ENCODE measurements at regions not wholly inside any gene's neighbourhood (a gene's known extent, or its start where the extent isn't known, plus 50 kb on each side); places are given as distances from the start of the nearest gene placed in this dataset.
A peak's percentile ranks its signal among the peaks of the same experiment; 100 is the strongest.

GRCh38 chr13:40442826-40443225 is 223.6 kb downstream of the FOXO1 start:
- intact Hi-C loops (cut with DNase I), result loop anchor here (10.0 kb wide), 1 partner anchor 222 kb away; the partner anchor contains the start of gene FOXO1
- no peaks in the 10 kb centered on the region for H3K9me3 ChIP-seq
- WGBS, result 75% methylated on average over 5 of the region's 6 CpGs
- H3K36me3 ChIP-seq, result no peaks in the 10 kb centered on the region
- no peak for DNase-seq (ENCODE audit: low spot score)
- TF ChIP-seq POLR2A (IDR thresholded peaks at IDR 0.05), result no peak
- no peaks in the 10 kb centered on the region for H3K4me1 ChIP-seq (replicated peaks)
- H3K27ac ChIP-seq, result no peak overlapping the region
- H3K27me3 ChIP-seq (replicated peaks; ENCODE audit: insufficient read depth), result no peaks in the 10 kb centered on the region
- H3K4me3 ChIP-seq, result no peak overlapping the region

- DNase-seq (ENCODE audit: low spot score), result no peak
- H3K4me3 ChIP-seq, result no peak overlapping the region
- 85% methylated on average over 3 of the region's 3 CpGs for WGBS
- H3K27me3 ChIP-seq (replicated peaks; ENCODE audit: insufficient read depth), result no peaks in the 10 kb centered on the region
- intact Hi-C loops (cut with DNase I), result loop anchor here (10.0 kb wide), 1 partner anchor 221 kb away; the partner anchor contains the start of gene FOXO1
- H3K4me1 ChIP-seq (replicated peaks), result no peaks in the 10 kb centered on the region
- H3K36me3 ChIP-seq, result no peaks in the 10 kb centered on the region
- H3K27ac ChIP-seq, result no peak overlapping the region
- no peak for TF ChIP-seq CTCF (IDR thresholded peaks at IDR 0.05)
- TF ChIP-seq POLR2AphosphoS5 (IDR thresholded peaks at IDR 0.05), result no peak
- TF ChIP-seq POLR2A (IDR thresholded peaks at IDR 0.05), result no peak
- H3K9me3 ChIP-seq, result no peaks in the 10 kb centered on the region
These were observed 222.2 kb downstream of the FOXO1 start for GRCh38 chr13:40444241-40444640.

GRCh38 chr13:40445557-40445990 is 220.9 kb downstream of the FOXO1 start:
- Histone ChIP-seq H3K27me3 (replicated peaks; ENCODE audit: insufficient read depth) (no peaks in the 10 kb centered on the region), H3K4me3 (no peak overlapping the region), H3K4me1 (replicated peaks) (no peaks in the 10 kb centered on the region), H3K36me3 (no peaks in the 10 kb centered on the region), H3K9me3 (no peaks in the 10 kb centered on the region), H3K27ac (no peak overlapping the region)
- DNase-seq (ENCODE audit: low spot score), result no peak
- TF ChIP-seq POLR2A (IDR thresholded peaks at IDR 0.05), result no peak
- TF ChIP-seq CTCF (IDR thresholded peaks at IDR 0.05), result no peak
- TF ChIP-seq POLR2AphosphoS5 (IDR thresholded peaks at IDR 0.05), result no peak
- intact Hi-C loops (cut with DNase I), result loop anchor here (10.0 kb wide), 1 partner anchor 219 kb away; the partner anchor contains the start of gene FOXO1
- 85% methylated on average over 11 of the region's 11 CpGs for WGBS

- H3K36me3 ChIP-seq, result no peaks in the 10 kb centered on the region
- no peak overlapping the region for H3K27ac ChIP-seq
- no peaks in the 10 kb centered on the region for H3K4me1 ChIP-seq (replicated peaks)
- H3K27me3 ChIP-seq (replicated peaks; ENCODE audit: insufficient read depth), result no peaks in the 10 kb centered on the region
- WGBS, result 31% methylated on average over 2 of the region's 2 CpGs
- no peak for DNase-seq (ENCODE audit: low spot score)
- no peak overlapping the region for H3K4me3 ChIP-seq
- peak; percentile 42 for TF ChIP-seq POLR2AphosphoS5 (IDR thresholded peaks at IDR 0.05)
- no peak for TF ChIP-seq POLR2A (IDR thresholded peaks at IDR 0.05)
- no peaks in the 10 kb centered on the region for H3K9me3 ChIP-seq
- intact Hi-C loops (cut with DNase I), result loop anchor here (10.0 kb wide), 1 partner anchor 218 kb away; the partner anchor contains the start of gene FOXO1
These were observed 220.1 kb downstream of the FOXO1 start for GRCh38 chr13:40446365-40446764.

GRCh38 chr13:40447857-40448256 is 218.6 kb downstream of the FOXO1 start:
- H3K4me3 ChIP-seq, result no peak overlapping the region

More at GRCh38 chr13:40447857-40448256, 218.6 kb downstream of the FOXO1 start:
- TF ChIP-seq POLR2A (IDR thresholded peaks at IDR 0.05) (no peak), POLR2AphosphoS5 (IDR thresholded peaks at IDR 0.05) (no peak), CTCF (IDR thresholded peaks at IDR 0.05) (no peak)
- no peak for DNase-seq (ENCODE audit: low spot score)
- H3K4me1 ChIP-seq (replicated peaks), result no peaks in the 10 kb centered on the region
- no peaks in the 10 kb centered on the region for H3K9me3 ChIP-seq
- intact Hi-C loops (cut with DNase I), result loop anchor here (10.0 kb wide), 1 partner anchor 217 kb away; the partner anchor contains the start of gene FOXO1
- 84% methylated on average over 3 of the region's 3 CpGs for WGBS
- H3K27ac ChIP-seq, result no peak overlapping the region
- H3K27me3 ChIP-seq (replicated peaks; ENCODE audit: insufficient read depth), result no peaks in the 10 kb centered on the region
- H3K36me3 ChIP-seq, result no peaks in the 10 kb centered on the region
